GDM1 (cell line): ENCODE measurements at regions not wholly inside any gene's neighbourhood (a gene's known extent, or its start where the extent isn't known, plus 50 kb on each side); places are given as distances from the start of the nearest gene placed in this dataset.
"Not testable (repeated sequence)": the region's sequence is repeated elsewhere in the genome, so short reads cannot be mapped to it uniquely, and the experiment has no call there.

Source experiments
- DNase-seq: peaks from one replicate; lab custom pipeline; 2025; lab: John Stamatoyannopoulos, UW

- DNase-seq, result no peak
These were observed 194.4 kb downstream of the CTTN start for GRCh38 chr11:70592641-70593165.

- DNase-seq, result no peak
These were observed 195.2 kb downstream of the CTTN start for GRCh38 chr11:70593446-70593983.

- DNase-seq, result no peak
These were observed 195.7 kb downstream of the CTTN start for GRCh38 chr11:70594031-70594430.

- DNase-seq, result no peak
These were observed 196.3 kb downstream of the CTTN start for GRCh38 chr11:70594606-70595005.

GRCh38 chr11:70595016-70595415 is 196.7 kb downstream of the CTTN start:
- DNase-seq, result no peak

- DNase-seq, result no peak
These were observed 197.1 kb downstream of the CTTN start for GRCh38 chr11:70595452-70595851.

- DNase-seq, result no peak
These were observed 197.8 kb downstream of the CTTN start for GRCh38 chr11:70596091-70596490.

GRCh38 chr11:70597006-70597555 is 198.8 kb downstream of the CTTN start:
- DNase-seq, result no peak

GRCh38 chr11:70597751-70598625 is 199.7 kb downstream of the CTTN start:
- no peak for DNase-seq

GRCh38 chr11:70600911-70601415 is 202.6 kb downstream of the CTTN start:
- DNase-seq, result not testable (repeated sequence)

- no peak for DNase-seq
These were observed 203.7 kb downstream of the CTTN start for GRCh38 chr11:70601861-70602538.

- DNase-seq, result peak; percentile 34
These were observed 204.9 kb downstream of the CTTN start for GRCh38 chr11:70603114-70603755.

- DNase-seq, result no peak
These were observed 205.5 kb downstream of the CTTN start for GRCh38 chr11:70603756-70604211.

- no peak for DNase-seq
These were observed 205.9 kb downstream of the CTTN start for GRCh38 chr11:70604221-70604620.

- DNase-seq, result no peak
These were observed 206.5 kb downstream of the CTTN start for GRCh38 chr11:70604630-70605467.

GRCh38 chr11:70605468-70605815 is 207.1 kb downstream of the CTTN start:
- no peak for DNase-seq

GRCh38 chr11:70605846-70606245 is 207.5 kb downstream of the CTTN start:
- DNase-seq, result no peak

- no peak for DNase-seq
These were observed 208.1 kb downstream of the CTTN start for GRCh38 chr11:70606248-70606950.

- no peak for DNase-seq
These were observed 208.6 kb downstream of the CTTN start for GRCh38 chr11:70606951-70607330.

GRCh38 chr11:70607561-70607960 is 209.2 kb downstream of the CTTN start:
- DNase-seq, result no peak
